H9 (cell line): ENCODE measurements at regions not wholly inside any gene's neighbourhood (a gene's known extent, or its start where the extent isn't known, plus 50 kb on each side); places are given as distances from the start of the nearest gene placed in this dataset.

Source experiments
- DNase-seq: peaks from one replicate; pipeline ENCODE4 v3.0.0-alpha.2; 2017
- H2AFZ ChIP-seq: one replicate; pipeline ENCODE4 v1.6.1; 2013; ENCODE audit warnings: mild to moderate bottlenecking, low read length, control low read depth, moderate library complexity
- H2AK5ac ChIP-seq: 2 replicates; pipeline ENCODE4 v1.6.1; 2013; ENCODE audit warnings: low read length, control low read depth, mixed read lengths; ENCODE audit not compliant: insufficient read length
- H2BK120ac ChIP-seq: one replicate; pipeline ENCODE4 v1.6.1; 2013; ENCODE audit warnings: low read depth, mild to moderate bottlenecking, low read length, control low read depth, inconsistent platforms; ENCODE audit not compliant: poor library complexity, severe bottlenecking
- H2BK12ac ChIP-seq: 2 replicates; pipeline ENCODE4 v1.6.1; 2013; ENCODE audit warnings: low read length, control low read depth, mixed read lengths, low read depth; ENCODE audit not compliant: insufficient read length
- H2BK15ac ChIP-seq: 2 replicates; pipeline ENCODE4 v1.6.1; 2013; ENCODE audit warnings: low read depth, low read length, control low read depth
- H2BK20ac ChIP-seq: one replicate; pipeline ENCODE4 v1.6.1; 2013; ENCODE audit warnings: low read depth, mild to moderate bottlenecking, low read length, control low read depth, inconsistent platforms; ENCODE audit not compliant: poor library complexity, severe bottlenecking
- H2BK5ac ChIP-seq: 2 replicates; pipeline ENCODE4 v1.6.1; 2013; ENCODE audit warnings: low read length, control low read depth, mixed read lengths; ENCODE audit not compliant: insufficient read length
- H3K14ac ChIP-seq: 2 replicates; pipeline ENCODE4 v1.6.1; 2013; ENCODE audit warnings: low read length, control low read depth; ENCODE audit not compliant: insufficient read depth
- H3K18ac ChIP-seq: 2 replicates; pipeline ENCODE4 v1.6.1; 2013; ENCODE audit warnings: low read depth, mild to moderate bottlenecking, mixed read lengths, low read length, control low read depth; ENCODE audit not compliant: insufficient read length
- H3K23ac ChIP-seq: 2 replicates; pipeline ENCODE4 v1.6.1; 2013; ENCODE audit warnings: low read length, control low read depth, mixed read lengths, low read depth; ENCODE audit not compliant: insufficient read length
- H3K23me2 ChIP-seq: 2 replicates; pipeline ENCODE4 v1.6.1; 2013; ENCODE audit warnings: low read depth, mild to moderate bottlenecking, mixed read lengths, low read length, control low read depth; ENCODE audit not compliant: insufficient read length, poor library complexity, severe bottlenecking
- H3K27ac ChIP-seq: 2 replicates; pipeline ENCODE4 v1.5.1; 2013; ENCODE audit warnings: low read length, control low read depth, mixed read lengths, low read depth; ENCODE audit not compliant: insufficient read length
- H3K27me3 ChIP-seq: 2 replicates; pipeline ENCODE4 v1.6.1; 2013; ENCODE audit warnings: low read length, control low read depth, inconsistent platforms; ENCODE audit not compliant: insufficient read depth
- H3K4ac ChIP-seq: 2 replicates; pipeline ENCODE4 v1.6.1; 2013; ENCODE audit warnings: low read depth, mild to moderate bottlenecking, control low read depth, inconsistent platforms, low read length, moderate library complexity
- H3K4me1 ChIP-seq: 2 replicates; pipeline ENCODE4 v1.6.1; 2013; ENCODE audit warnings: low read length, control low read depth, inconsistent platforms; ENCODE audit not compliant: insufficient read depth
- H3K4me2 ChIP-seq: 2 replicates; pipeline ENCODE4 v1.6.1; 2013; ENCODE audit warnings: low read length, control low read depth, mixed read lengths; ENCODE audit not compliant: insufficient read length, insufficient read depth
- H3K56ac ChIP-seq: 2 replicates; pipeline ENCODE4 v1.6.1; 2013; ENCODE audit warnings: low read depth, mild to moderate bottlenecking, mixed read lengths, low read length, control low read depth; ENCODE audit not compliant: insufficient read length
- H3K79me1 ChIP-seq: 2 replicates; pipeline ENCODE4 v1.6.1; 2013; ENCODE audit warnings: low read depth, mild to moderate bottlenecking, moderate library complexity, low read length, control low read depth, inconsistent platforms; ENCODE audit not compliant: insufficient read depth, poor library complexity, severe bottlenecking
- H3K79me2 ChIP-seq: 2 replicates; pipeline ENCODE4 v1.6.1; 2013; ENCODE audit warnings: low read length, control low read depth, inconsistent platforms; ENCODE audit not compliant: insufficient read depth
- H3K9ac ChIP-seq: 2 replicates; pipeline ENCODE4 v1.6.1; 2013; ENCODE audit warnings: low read length, control low read depth, mixed read lengths; ENCODE audit not compliant: insufficient read length; ENCODE audit errors: extremely low read depth
- H3K9me3 ChIP-seq: one replicate; pipeline ENCODE4 v1.6.1; 2013; ENCODE audit warnings: low read depth, low read length, inconsistent platforms; ENCODE audit not compliant: control insufficient read depth
- H3T11ph ChIP-seq: one replicate; pipeline ENCODE4 v1.6.1; 2013; ENCODE audit warnings: mild to moderate bottlenecking, low read length, control low read depth, inconsistent platforms
- H4K20me1 ChIP-seq: one replicate; pipeline ENCODE4 v1.6.1; 2013; ENCODE audit not compliant: control insufficient read depth, insufficient read length, insufficient read depth
- H4K5ac ChIP-seq: 2 replicates; pipeline ENCODE4 v1.6.1; 2013; ENCODE audit warnings: low read depth, mild to moderate bottlenecking, mixed read lengths, low read length, control low read depth; ENCODE audit not compliant: insufficient read length
- H4K8ac ChIP-seq: replicated peaks from 2 replicates; pipeline ENCODE4 v1.6.1; 2013; ENCODE audit warnings: low read length, control low read depth, mixed read lengths, low read depth; ENCODE audit not compliant: insufficient read length
- H4K91ac ChIP-seq: 2 replicates; pipeline ENCODE4 v1.6.1; 2013; ENCODE audit warnings: low read depth, mild to moderate bottlenecking, moderate library complexity, mixed read lengths, low read length, control low read depth; ENCODE audit not compliant: insufficient read length
- H3K27ac Mint-ChIP-seq, 3 experiments: 2 replicates in 2 of 3; 3 replicates in 1 of 3; pipeline ENCODE4 v1.8.0; 2020 to 2021; ENCODE audit warnings: mixed read lengths in 3 of 3, mild to moderate bottlenecking in 1 of 3, moderate library complexity in 1 of 3
- H3K27me3 Mint-ChIP-seq: 2 replicates; pipeline ENCODE4 v1.8.0; 2021; ENCODE audit warnings: low read depth, mild to moderate bottlenecking, moderate library complexity, mixed read lengths
- H3K36me3 Mint-ChIP-seq, 3 experiments: 2 replicates in 2 of 3; 3 replicates in 1 of 3; pipeline ENCODE4 v1.8.0; 2020 to 2021; ENCODE audit warnings: low read depth in 3 of 3, mixed read lengths in 3 of 3; ENCODE audit not compliant: insufficient read depth in 1 of 3
- H3K4me1 Mint-ChIP-seq, 2 experiments: 2 replicates each; pipeline ENCODE4 v1.8.0; 2020; ENCODE audit warnings: mixed read lengths in 2 of 2
- H3K4me3 Mint-ChIP-seq, 2 experiments: 2 replicates in 1 of 2; 3 replicates in 1 of 2; pipeline ENCODE4 v1.8.0; 2020 to 2021; ENCODE audit warnings: mild to moderate bottlenecking in 2 of 2, mixed read lengths in 2 of 2, moderate library complexity in 1 of 2
- H3K9me3 Mint-ChIP-seq, 2 experiments: 2 replicates in 1 of 2; 3 replicates in 1 of 2; pipeline ENCODE4 v1.8.0; 2020; ENCODE audit warnings: mild to moderate bottlenecking in 2 of 2, mixed read lengths in 2 of 2, moderate library complexity in 1 of 2
- WGBS: extraction: QIAGEN DNeasy Blood & Tissue Kit; methylation state at CpG from one replicate; pipeline ENCODE4 v1.1.7; 2013; ENCODE audit warnings: missing lambda C conversion rate, low lambda C conversion rate, mixed read lengths; ENCODE audit not compliant: insufficient read length; ENCODE audit errors: extremely low coverage; 5-methylcytosine and 5-hydroxymethylcytosine counted together
- TF ChIP-seq, protein P1 (sequence below): fragments of 200-600 bp; sonication (generic); conservative IDR thresholded peaks from 3 replicates; pipeline ENCODE4 v1.8.0; 2021; ENCODE audit warnings: antibody characterized with exemption, mild to moderate bottlenecking

DNA sequence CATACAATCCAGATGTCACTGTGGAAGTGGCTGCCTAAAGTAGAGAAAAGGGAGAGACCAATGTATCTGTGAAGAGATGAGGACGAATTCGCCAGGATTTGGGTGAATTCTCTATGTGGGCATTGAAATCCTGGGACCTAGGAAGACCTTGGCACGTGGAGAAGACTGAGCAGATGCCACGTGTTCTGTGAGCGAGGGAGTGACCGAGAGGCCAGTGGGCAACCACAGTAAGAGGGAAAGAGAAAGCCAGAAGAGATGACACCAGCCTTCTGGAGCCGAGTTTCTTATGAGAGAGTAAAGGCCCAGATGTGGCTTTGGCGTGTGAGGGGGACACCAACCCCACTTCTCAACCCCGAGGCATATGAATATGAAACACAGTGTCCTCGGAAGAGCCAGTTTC lies 228.1 kb downstream of the BUD13 start:
- H4K8ac ChIP-seq, result no peak overlapping the region
- H3K79me1 ChIP-seq, result no peaks in the 10 kb centered on the region
- H4K5ac ChIP-seq, result no peak overlapping the region
- no peak overlapping the region for H3K4ac ChIP-seq
- no peak overlapping the region for H2BK20ac ChIP-seq
- WGBS, result no CpG with 5 or more reads among the region's 10 CpGs
- H3K4me1 ChIP-seq, result no peaks in the 10 kb centered on the region
- H3K36me3 Mint-ChIP-seq, result peaks cover 0 to 9% (median 2%) of the 10 kb centered on the region in 3 experiments; a peak in 4 of 7 replicates
- H2BK12ac ChIP-seq, result no peak overlapping the region
- no peak overlapping the region for H3K4me2 ChIP-seq
- H3K18ac ChIP-seq, result no peak overlapping the region
- H3K56ac ChIP-seq, result no peak overlapping the region
- H2AFZ ChIP-seq, result no peak overlapping the region
- no peaks in the 10 kb centered on the region for H3K9me3 ChIP-seq
- no peak overlapping the region for H3K27ac ChIP-seq
- no peak overlapping the region for H3K27ac Mint-ChIP-seq
- H3K79me2 ChIP-seq, result no peaks in the 10 kb centered on the region
- H3K23me2 ChIP-seq, result no peaks in the 10 kb centered on the region
- peaks cover 5% of the 10 kb centered on the region in 2 experiments; a peak in 3 of 5 replicates for H3K9me3 Mint-ChIP-seq
- H3T11ph ChIP-seq, result no peak overlapping the region
- H4K20me1 ChIP-seq, result no peaks in the 10 kb centered on the region
- no peak overlapping the region for H2BK15ac ChIP-seq
- no peak overlapping the region for H2AK5ac ChIP-seq
- no peak overlapping the region for H2BK5ac ChIP-seq
- TF ChIP-seq, protein P1, sequence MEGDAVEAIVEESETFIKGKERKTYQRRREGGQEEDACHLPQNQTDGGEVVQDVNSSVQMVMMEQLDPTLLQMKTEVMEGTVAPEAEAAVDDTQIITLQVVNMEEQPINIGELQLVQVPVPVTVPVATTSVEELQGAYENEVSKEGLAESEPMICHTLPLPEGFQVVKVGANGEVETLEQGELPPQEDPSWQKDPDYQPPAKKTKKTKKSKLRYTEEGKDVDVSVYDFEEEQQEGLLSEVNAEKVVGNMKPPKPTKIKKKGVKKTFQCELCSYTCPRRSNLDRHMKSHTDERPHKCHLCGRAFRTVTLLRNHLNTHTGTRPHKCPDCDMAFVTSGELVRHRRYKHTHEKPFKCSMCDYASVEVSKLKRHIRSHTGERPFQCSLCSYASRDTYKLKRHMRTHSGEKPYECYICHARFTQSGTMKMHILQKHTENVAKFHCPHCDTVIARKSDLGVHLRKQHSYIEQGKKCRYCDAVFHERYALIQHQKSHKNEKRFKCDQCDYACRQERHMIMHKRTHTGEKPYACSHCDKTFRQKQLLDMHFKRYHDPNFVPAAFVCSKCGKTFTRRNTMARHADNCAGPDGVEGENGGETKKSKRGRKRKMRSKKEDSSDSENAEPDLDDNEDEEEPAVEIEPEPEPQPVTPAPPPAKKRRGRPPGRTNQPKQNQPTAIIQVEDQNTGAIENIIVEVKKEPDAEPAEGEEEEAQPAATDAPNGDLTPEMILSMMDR, result no peak
- H3K4me1 Mint-ChIP-seq, result peaks cover 4 to 5% of the 10 kb centered on the region in 2 experiments
- peaks cover 29% of the 10 kb centered on the region for H3K27me3 Mint-ChIP-seq
- H3K14ac ChIP-seq, result no peak overlapping the region
- H3K27me3 ChIP-seq, result no peaks in the 10 kb centered on the region; the same call in 1 of the 2 replicates
- H2BK120ac ChIP-seq, result no peak overlapping the region
- H3K23ac ChIP-seq, result no peak overlapping the region
- H4K91ac ChIP-seq, result no peak overlapping the region
- H3K9ac ChIP-seq, result no peak overlapping the region
- H3K4me3 Mint-ChIP-seq, result no peak overlapping the region
- DNase-seq, result no peak
